Transverse colon (tissue), 4 donors: ENCODE measurements at regions not wholly inside any gene's neighbourhood (a gene's known extent, or its start where the extent isn't known, plus 50 kb on each side); places are given as distances from the start of the nearest gene placed in this dataset.

Experiments
- EP300 ChIP-seq: sonication (generic); formaldehyde crosslinking; IDR thresholded peaks from one replicate; pipeline ENCODE4 v1.6.1; 2017; ENCODE audit warnings: antibody characterized with exemption, low read depth
- POLR2A ChIP-seq: fragments of 450-650 bp; IDR thresholded peaks from one replicate; pipeline ENCODE4 v1.6.1; 2016; ENCODE audit warnings: antibody characterized with exemption, mild to moderate bottlenecking, moderate library complexity
- POLR2AphosphoS5 ChIP-seq, 3 donors: sonication (generic); formaldehyde crosslinking; IDR thresholded peaks; one replicate each; pipeline ENCODE4 v1.6.1; 2016; ENCODE audit warnings: antibody characterized with exemption in 3 of 3
- TF ChIP-seq, protein P1 (sequence below), 5 experiments: fragments of 200-600 bp in 3 of 5; fragments of 450-650 bp in 2 of 5; sonication (generic) in 3 of 5; IDR thresholded peaks; 1 replicate in 2 of 5; 2 replicates in 3 of 5; pipeline ENCODE4 v1.5.1; 2016 to 2017; ENCODE audit warnings: antibody characterized with exemption in 5 of 5, inconsistent platforms in 3 of 5, mild to moderate bottlenecking in 2 of 5, moderate library complexity in 1 of 5

- TF ChIP-seq, protein P1, sequence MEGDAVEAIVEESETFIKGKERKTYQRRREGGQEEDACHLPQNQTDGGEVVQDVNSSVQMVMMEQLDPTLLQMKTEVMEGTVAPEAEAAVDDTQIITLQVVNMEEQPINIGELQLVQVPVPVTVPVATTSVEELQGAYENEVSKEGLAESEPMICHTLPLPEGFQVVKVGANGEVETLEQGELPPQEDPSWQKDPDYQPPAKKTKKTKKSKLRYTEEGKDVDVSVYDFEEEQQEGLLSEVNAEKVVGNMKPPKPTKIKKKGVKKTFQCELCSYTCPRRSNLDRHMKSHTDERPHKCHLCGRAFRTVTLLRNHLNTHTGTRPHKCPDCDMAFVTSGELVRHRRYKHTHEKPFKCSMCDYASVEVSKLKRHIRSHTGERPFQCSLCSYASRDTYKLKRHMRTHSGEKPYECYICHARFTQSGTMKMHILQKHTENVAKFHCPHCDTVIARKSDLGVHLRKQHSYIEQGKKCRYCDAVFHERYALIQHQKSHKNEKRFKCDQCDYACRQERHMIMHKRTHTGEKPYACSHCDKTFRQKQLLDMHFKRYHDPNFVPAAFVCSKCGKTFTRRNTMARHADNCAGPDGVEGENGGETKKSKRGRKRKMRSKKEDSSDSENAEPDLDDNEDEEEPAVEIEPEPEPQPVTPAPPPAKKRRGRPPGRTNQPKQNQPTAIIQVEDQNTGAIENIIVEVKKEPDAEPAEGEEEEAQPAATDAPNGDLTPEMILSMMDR (IDR thresholded peaks at IDR 0.05), result no peak
- TF ChIP-seq POLR2AphosphoS5 (IDR thresholded peaks at IDR 0.05), result no peak
- TF ChIP-seq POLR2A, result no peak
- TF ChIP-seq EP300, result no peak
These were observed 337.5 kb downstream of the CHRM3 start for GRCh38 chr1:239723776-239724367.
